Heart left ventricle (tissue), 13 donors: ENCODE measurements at regions not wholly inside any gene's neighbourhood (a gene's known extent, or its start where the extent isn't known, plus 50 kb on each side); places are given as distances from the start of the nearest gene placed in this dataset.

Source experiments
- CTCF ChIP-seq, 12 donors: fragments of 200-600 bp; sonication (generic) in 4 of 12; IDR thresholded peaks; one replicate each; pipeline versions ENCODE4 v1.5.0 to v1.8.0; 2018 to 2022; ENCODE audit warnings: antibody characterized with exemption in 12 of 12, mild to moderate bottlenecking in 5 of 12
- POLR2A ChIP-seq, 2 donors: fragments of 450-650 bp; IDR thresholded peaks; one replicate each; pipeline ENCODE4 v1.6.1; 2017; ENCODE audit warnings: antibody characterized with exemption in 2 of 2, mild to moderate bottlenecking in 2 of 2, moderate library complexity in 2 of 2
- donor health status: ischemic (EF 13 %, LVEDD 7.1; RV severe dilation, severe dysfunction).
- donor health status: DM: no; HTN: yes; CAD: no.
- donor health status: DM: no; HTN: no; CAD: no.
- donor health status: ischemic (EF 25% LVEDD 6.9; RV normal size, moderate dysfunction).
- donor health status: ischemic (EF 25% LVEDD 5.7; RV mildly dilated, moderate dysfunction).
- donor health status: ischemic (EF 35%, LVEDD 5.7; RV mildly dilated, moderate dysfunction).
- donor health status: nonischemic (EF 11% LVEDD 7.7; RV severe dilation, severe dysfunction).
- donor health status: DM: yes; HTN: yes; CAD: no.
- donor health status: PGD.
- donor health status: ischemic (EF 29% LVEDD 5.4; RV normal size, mild dysfunction).
- donor health status: nonischemic (EF 23%, LVEDD 6.1; RV moderate dilation, normal function).

- TF ChIP-seq CTCF (IDR thresholded peaks at IDR 0.05) (no peak), POLR2A (IDR thresholded peaks at IDR 0.05) (no peak)
These were observed 226.4 kb downstream of the OPA1 start for GRCh38 chr3:193819117-193820010.
